RWPE2 (cell line): ENCODE measurements at regions not wholly inside any gene's neighbourhood (a gene's known extent, or its start where the extent isn't known, plus 50 kb on each side); places are given as distances from the start of the nearest gene placed in this dataset.

Experiments
- ATAC-seq: fragments of 200-7000 bp; cut with Tn5 transposase; 3 replicates; pipeline ENCODE4 v1.9.1; 2021; ENCODE audit warnings: low read depth
- DNase-seq: peaks from one replicate; pipeline ENCODE4 v3.0.0-alpha.2; 2020; ENCODE audit warnings: low spot score
- H3K27ac ChIP-seq: fragments of 450-650 bp; 2 replicates; pipeline ENCODE4 v1.5.1; 2017; ENCODE audit warnings: mild to moderate bottlenecking; ENCODE audit not compliant: poor library complexity, severe bottlenecking
- H3K27me3 ChIP-seq: fragments of 250-450 bp; sonication (Bioruptor Pico); 2 replicates; pipeline ENCODE4 v1.5.1; 2021; ENCODE audit warnings: mild to moderate bottlenecking, moderate library complexity; ENCODE audit not compliant: insufficient read depth, poor library complexity, severe bottlenecking
- H3K36me3 ChIP-seq: fragments of 250-450 bp; sonication (Bioruptor Pico); 2 replicates; pipeline ENCODE4 v1.5.1; 2020; ENCODE audit warnings: low read depth, mild to moderate bottlenecking, moderate library complexity
- H3K4me1 ChIP-seq: fragments of 250-450 bp; sonication (Bioruptor Pico); 2 replicates; pipeline ENCODE4 v1.5.1; 2021; ENCODE audit warnings: mild to moderate bottlenecking, moderate library complexity; ENCODE audit not compliant: insufficient read depth, poor library complexity, severe bottlenecking
- H3K4me3 ChIP-seq: fragments of 250-450 bp; sonication (Bioruptor Pico); 2 replicates; pipeline ENCODE4 v1.5.1; 2021; ENCODE audit warnings: mild to moderate bottlenecking, moderate library complexity; ENCODE audit not compliant: severe bottlenecking
- H3K9me3 ChIP-seq: fragments of 250-450 bp; sonication (Bioruptor Pico); 2 replicates; pipeline ENCODE4 v1.5.1; 2021; ENCODE audit warnings: mild to moderate bottlenecking, moderate library complexity; ENCODE audit not compliant: severe bottlenecking
- CTCF ChIP-seq: fragments of 450-650 bp; IDR thresholded peaks from one replicate; pipeline ENCODE4 v1.5.1; 2017; ENCODE audit warnings: mild to moderate bottlenecking, moderate library complexity; ENCODE audit not compliant: poor library complexity, severe bottlenecking

- no peak for DNase-seq
- no peak overlapping the region for H3K4me3 ChIP-seq
- no peaks in the 10 kb centered on the region for H3K36me3 ChIP-seq
- H3K4me1 ChIP-seq, result peaks cover 10% of the 10 kb centered on the region
- no peak for ATAC-seq
- no peaks in the 10 kb centered on the region for H3K9me3 ChIP-seq
- no peak for TF ChIP-seq CTCF
- no peaks in the 10 kb centered on the region for H3K27me3 ChIP-seq
- H3K27ac ChIP-seq, result no peak overlapping the region
Measured at GRCh38 chr7:106597014-106597413, 63.9 kb downstream of the CCDC71L start.

- no peak overlapping the region for H3K27ac ChIP-seq
- ATAC-seq, result no peak
- TF ChIP-seq CTCF, result no peak
Measured at GRCh38 chr7:106595922-106596321, 65.0 kb downstream of the CCDC71L start.

GRCh38 chr7:106593028-106593417 is 67.9 kb downstream of the CCDC71L start:
- no peak for TF ChIP-seq CTCF
- Histone ChIP-seq H3K9me3 (no peaks in the 10 kb centered on the region), H3K27ac (no peak overlapping the region), H3K4me1 (no peaks in the 10 kb centered on the region), H3K4me3 (no peak overlapping the region), H3K36me3 (no peaks in the 10 kb centered on the region), H3K27me3 (no peaks in the 10 kb centered on the region)
- DNase-seq (no peak), ATAC-seq (no peak)

More at GRCh38 chr7:106595922-106596321, 65.0 kb downstream of the CCDC71L start:
- no peaks in the 10 kb centered on the region for H3K27me3 ChIP-seq
- H3K9me3 ChIP-seq, result no peaks in the 10 kb centered on the region
- DNase-seq, result no peak
- H3K4me1 ChIP-seq, result peaks cover 10% of the 10 kb centered on the region
- no peaks in the 10 kb centered on the region for H3K36me3 ChIP-seq
- H3K4me3 ChIP-seq, result no peak overlapping the region

- no peaks in the 10 kb centered on the region for H3K9me3 ChIP-seq
- DNase-seq (no peak), ATAC-seq (no peak)
- no peaks in the 10 kb centered on the region for H3K27me3 ChIP-seq
- H3K27ac ChIP-seq, result no peak overlapping the region
- no peak for TF ChIP-seq CTCF
- H3K4me1 ChIP-seq, result no peaks in the 10 kb centered on the region
- H3K4me3 ChIP-seq, result no peak overlapping the region
- no peaks in the 10 kb centered on the region for H3K36me3 ChIP-seq
Measured at GRCh38 chr7:106592282-106593027, 68.5 kb downstream of the CCDC71L start.

- no peaks in the 10 kb centered on the region for H3K27me3 ChIP-seq
Measured at GRCh38 chr7:106591146-106591545, 69.8 kb downstream of the CCDC71L start.

More at GRCh38 chr7:106591146-106591545, 69.8 kb downstream of the CCDC71L start:
- ATAC-seq (no peak), DNase-seq (no peak)
- H3K27ac ChIP-seq, result no peak overlapping the region
- no peaks in the 10 kb centered on the region for H3K36me3 ChIP-seq
- TF ChIP-seq CTCF, result no peak
- no peaks in the 10 kb centered on the region for H3K9me3 ChIP-seq
- no peaks in the 10 kb centered on the region for H3K4me1 ChIP-seq
- H3K4me3 ChIP-seq, result no peak overlapping the region
